HEK293 (cell line): ENCODE measurements at regions not wholly inside any gene's neighbourhood (a gene's known extent, or its start where the extent isn't known, plus 50 kb on each side); places are given as distances from the start of the nearest gene placed in this dataset.
A peak's percentile ranks its signal among the peaks of the same experiment; 100 is the strongest.

Experiments used
- FEZF1 ChIP-seq: fragments of 450-650 bp; formaldehyde crosslinking; IDR thresholded peaks from 2 replicates; pipeline ENCODE4 v1.5.1; 2016; ENCODE audit warnings: missing biosample characterization, missing genetic modification characterization
- GLI2 ChIP-seq: fragments of 450-650 bp; formaldehyde crosslinking; IDR thresholded peaks from 2 replicates; pipeline ENCODE4; 2017; ENCODE audit warnings: missing biosample characterization, missing genetic modification characterization, low read depth, borderline replicate concordance
- GLIS1 ChIP-seq: fragments of 450-650 bp; formaldehyde crosslinking; IDR thresholded peaks from 2 replicates; pipeline ENCODE4 v1.5.1; 2016; ENCODE audit warnings: missing biosample characterization, missing genetic modification characterization
- KLF16 ChIP-seq: fragments of 450-650 bp; formaldehyde crosslinking; IDR thresholded peaks from 2 replicates; pipeline ENCODE4 v1.5.1; 2017; ENCODE audit warnings: missing biosample characterization, missing genetic modification characterization
- RBAK ChIP-seq: fragments of 450-650 bp; formaldehyde crosslinking; IDR thresholded peaks from 2 replicates; pipeline ENCODE4 v1.5.1; 2016; ENCODE audit warnings: missing biosample characterization, missing genetic modification characterization
- SCRT2 ChIP-seq: fragments of 450-650 bp; formaldehyde crosslinking; IDR thresholded peaks from 2 replicates; pipeline ENCODE4 v1.5.1; 2016; ENCODE audit warnings: missing biosample characterization, missing genetic modification characterization
- SP2 ChIP-seq: fragments of 450-650 bp; formaldehyde crosslinking; IDR thresholded peaks from 2 replicates; pipeline ENCODE4 v1.5.1; 2016; ENCODE audit warnings: missing biosample characterization, missing genetic modification characterization
- TCF7L2 ChIP-seq: IDR thresholded peaks from 2 replicates; pipeline ENCODE4 v1.6.1; 2011; ENCODE audit warnings: low read depth, mild to moderate bottlenecking, inconsistent platforms, low read length, moderate library complexity, borderline replicate concordance
- ZBTB17 ChIP-seq: fragments of 450-650 bp; formaldehyde crosslinking; IDR thresholded peaks from 2 replicates; pipeline ENCODE4 v1.5.1; 2016; ENCODE audit warnings: missing biosample characterization, missing genetic modification characterization
- ZBTB20 ChIP-seq: fragments of 450-650 bp; formaldehyde crosslinking; IDR thresholded peaks from 2 replicates; pipeline ENCODE4 v1.5.1; 2016; ENCODE audit warnings: missing biosample characterization, missing genetic modification characterization
- ZBTB48 ChIP-seq: fragments of 450-650 bp; formaldehyde crosslinking; IDR thresholded peaks from 2 replicates; pipeline ENCODE4 v1.5.1; 2016; ENCODE audit warnings: missing biosample characterization, missing genetic modification characterization
- ZNF121 ChIP-seq: fragments of 450-650 bp; formaldehyde crosslinking; IDR thresholded peaks from 2 replicates; pipeline ENCODE4 v1.5.1; 2016; ENCODE audit warnings: missing biosample characterization, missing genetic modification characterization
- ZNF211 ChIP-seq: fragments of 450-650 bp; formaldehyde crosslinking; IDR thresholded peaks from 2 replicates; pipeline ENCODE4 v1.5.1; 2016; ENCODE audit warnings: low read depth, missing biosample characterization, missing genetic modification characterization
- ZNF292 ChIP-seq: fragments of 450-650 bp; formaldehyde crosslinking; IDR thresholded peaks from 2 replicates; pipeline ENCODE4 v1.5.1; 2016; ENCODE audit warnings: low read depth, missing biosample characterization, missing genetic modification characterization, borderline replicate concordance
- ZNF341 ChIP-seq: fragments of 450-650 bp; formaldehyde crosslinking; IDR thresholded peaks from 2 replicates; pipeline ENCODE4; 2016; ENCODE audit warnings: low read depth, missing biosample characterization, missing genetic modification characterization
- ZNF354C ChIP-seq: fragments of 450-650 bp; formaldehyde crosslinking; IDR thresholded peaks from 2 replicates; pipeline ENCODE4 v1.5.1; 2016; ENCODE audit warnings: missing biosample characterization, missing genetic modification characterization, low read depth, borderline replicate concordance
- ZNF521 ChIP-seq: fragments of 450-650 bp; formaldehyde crosslinking; IDR thresholded peaks from 2 replicates; pipeline ENCODE4 v1.5.1; 2017; ENCODE audit warnings: missing biosample characterization, mild to moderate bottlenecking, missing genetic modification characterization
- ZNF544 ChIP-seq: fragments of 450-650 bp; formaldehyde crosslinking; IDR thresholded peaks from 2 replicates; pipeline ENCODE4 v1.5.0; 2017; ENCODE audit warnings: missing biosample characterization, missing genetic modification characterization
- ZNF561 ChIP-seq: fragments of 450-650 bp; IDR thresholded peaks from 2 replicates; pipeline ENCODE4 v1.5.1; 2018; ENCODE audit warnings: missing biosample characterization, missing genetic modification characterization, borderline replicate concordance
- ZNF585B ChIP-seq: fragments of 450-650 bp; formaldehyde crosslinking; IDR thresholded peaks from 2 replicates; pipeline ENCODE4 v1.5.1; 2016; ENCODE audit warnings: missing biosample characterization, missing genetic modification characterization
- ZNF610 ChIP-seq: fragments of 450-650 bp; formaldehyde crosslinking; IDR thresholded peaks from 2 replicates; pipeline ENCODE4 v1.5.1; 2016; ENCODE audit warnings: missing biosample characterization, missing genetic modification characterization, borderline replicate concordance
- ZNF624 ChIP-seq: fragments of 450-650 bp; formaldehyde crosslinking; IDR thresholded peaks from 2 replicates; pipeline ENCODE4 v1.5.1; 2017; ENCODE audit warnings: missing biosample characterization, missing genetic modification characterization
- ZNF701 ChIP-seq: fragments of 450-650 bp; formaldehyde crosslinking; IDR thresholded peaks from 2 replicates; pipeline ENCODE4 v1.5.1; 2016; ENCODE audit warnings: missing biosample characterization, missing genetic modification characterization
- ZNF776 ChIP-seq: fragments of 450-650 bp; formaldehyde crosslinking; IDR thresholded peaks from 2 replicates; pipeline ENCODE4 v1.5.0; 2017; ENCODE audit warnings: missing biosample characterization, missing genetic modification characterization, borderline replicate concordance
- ZNF785 ChIP-seq: fragments of 450-650 bp; formaldehyde crosslinking; IDR thresholded peaks from 2 replicates; pipeline ENCODE4 v1.5.1; 2016; ENCODE audit warnings: missing biosample characterization, missing genetic modification characterization
- ZNF791 ChIP-seq: fragments of 450-650 bp; formaldehyde crosslinking; IDR thresholded peaks from 2 replicates; pipeline ENCODE4 v1.5.1; 2016; ENCODE audit warnings: missing biosample characterization, missing genetic modification characterization
- TF ChIP-seq, protein P1 (sequence below): fragments of 450-650 bp; formaldehyde crosslinking; conservative IDR thresholded peaks from 2 replicates; pipeline ENCODE4 v1.5.1; 2016; ENCODE audit warnings: low read depth, missing biosample characterization, missing genetic modification characterization
- TF ChIP-seq, protein P2 (sequence below): fragments of 450-650 bp; formaldehyde crosslinking; IDR thresholded peaks from 2 replicates; pipeline ENCODE4 v1.5.1; 2016; ENCODE audit warnings: missing biosample characterization, missing genetic modification characterization
- TF ChIP-seq, protein P3 (sequence below): fragments of 450-650 bp; formaldehyde crosslinking; IDR thresholded peaks from 2 replicates; pipeline ENCODE4 v1.5.1; 2016; ENCODE audit warnings: missing biosample characterization, missing genetic modification characterization
- TF ChIP-seq, protein P4 (sequence below): fragments of 450-650 bp; formaldehyde crosslinking; IDR thresholded peaks from 2 replicates; pipeline ENCODE4 v1.5.1; 2016; ENCODE audit warnings: missing biosample characterization, missing genetic modification characterization
- TF ChIP-seq, protein P5 (sequence below): fragments of 450-650 bp; formaldehyde crosslinking; IDR thresholded peaks from 2 replicates; pipeline ENCODE4 v1.5.1; 2016; ENCODE audit warnings: missing biosample characterization, missing genetic modification characterization

DNA sequence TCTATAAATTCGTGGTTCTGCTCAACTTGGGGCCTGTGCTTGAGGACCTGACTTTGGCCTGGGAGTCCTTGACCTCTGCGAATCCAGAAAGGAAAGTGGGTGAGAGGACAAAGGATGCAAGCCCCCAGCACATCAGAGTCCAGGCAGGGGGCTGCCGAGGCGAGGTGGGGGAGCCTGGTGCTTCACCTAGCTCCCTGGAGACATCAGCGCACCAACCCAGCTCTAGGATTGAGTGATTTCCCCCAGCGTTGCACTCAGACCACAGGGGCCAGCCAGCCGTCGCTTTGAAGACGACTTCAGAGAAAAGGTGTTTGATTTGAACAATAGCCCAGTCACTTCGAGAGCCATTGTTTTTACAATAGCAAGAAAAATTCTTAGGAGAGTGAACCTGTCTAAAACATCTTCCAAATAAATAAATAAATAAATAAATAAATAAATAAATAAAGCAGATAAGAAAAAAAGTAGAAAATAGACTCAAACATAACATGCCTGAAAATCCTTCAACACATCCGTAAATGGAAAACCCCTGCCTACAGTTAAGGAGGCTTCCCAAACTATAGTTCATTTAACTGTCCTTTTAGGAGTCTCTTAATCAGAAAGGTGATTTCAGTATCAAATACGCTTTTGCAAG lies 180.9 kb downstream of the RBFOX3 start (continued):
- peak; percentile 73; the same call in 1 of the 2 replicates for TF ChIP-seq ZNF292 (tag by site-specific recombination)
- TF ChIP-seq ZNF341 (tag by site-specific recombination): peak; percentile 26; the same call in 1 of the 2 replicates
- TF ChIP-seq KLF16 (tag by site-specific recombination): no peak
- no peak for TF ChIP-seq GLIS1 (tag by site-specific recombination)
- TF ChIP-seq RBAK (tag by site-specific recombination): peak; percentile 80
- TF ChIP-seq ZNF610: no peak
- TF ChIP-seq TCF7L2: no peak
- TF ChIP-seq ZBTB48: no peak
- TF ChIP-seq, protein P1, sequence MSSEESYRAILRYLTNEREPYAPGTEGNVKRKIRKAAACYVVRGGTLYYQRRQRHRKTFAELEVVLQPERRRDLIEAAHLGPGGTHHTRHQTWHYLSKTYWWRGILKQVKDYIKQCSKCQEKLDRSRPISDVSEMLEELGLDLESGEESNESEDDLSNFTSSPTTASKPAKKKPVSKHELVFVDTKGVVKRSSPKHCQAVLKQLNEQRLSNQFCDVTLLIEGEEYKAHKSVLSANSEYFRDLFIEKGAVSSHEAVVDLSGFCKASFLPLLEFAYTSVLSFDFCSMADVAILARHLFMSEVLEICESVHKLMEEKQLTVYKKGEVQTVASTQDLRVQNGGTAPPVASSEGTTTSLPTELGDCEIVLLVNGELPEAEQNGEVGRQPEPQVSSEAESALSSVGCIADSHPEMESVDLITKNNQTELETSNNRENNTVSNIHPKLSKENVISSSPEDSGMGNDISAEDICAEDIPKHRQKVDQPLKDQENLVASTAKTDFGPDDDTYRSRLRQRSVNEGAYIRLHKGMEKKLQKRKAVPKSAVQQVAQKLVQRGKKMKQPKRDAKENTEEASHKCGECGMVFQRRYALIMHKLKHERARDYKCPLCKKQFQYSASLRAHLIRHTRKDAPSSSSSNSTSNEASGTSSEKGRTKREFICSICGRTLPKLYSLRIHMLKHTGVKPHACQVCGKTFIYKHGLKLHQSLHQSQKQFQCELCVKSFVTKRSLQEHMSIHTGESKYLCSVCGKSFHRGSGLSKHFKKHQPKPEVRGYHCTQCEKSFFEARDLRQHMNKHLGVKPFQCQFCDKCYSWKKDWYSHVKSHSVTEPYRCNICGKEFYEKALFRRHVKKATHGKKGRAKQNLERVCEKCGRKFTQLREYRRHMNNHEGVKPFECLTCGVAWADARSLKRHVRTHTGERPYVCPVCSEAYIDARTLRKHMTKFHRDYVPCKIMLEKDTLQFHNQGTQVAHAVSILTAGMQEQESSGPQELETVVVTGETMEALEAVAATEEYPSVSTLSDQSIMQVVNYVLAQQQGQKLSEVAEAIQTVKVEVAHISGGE (tag by site-specific recombination): peak; percentile 79
- no peak for TF ChIP-seq SCRT2 (tag by site-specific recombination)
- TF ChIP-seq ZNF585B (tag by site-specific recombination): no peak
- TF ChIP-seq ZNF785 (tag by site-specific recombination): no peak
- TF ChIP-seq ZNF776: no peak
- no peak for TF ChIP-seq ZNF544
- no peak for TF ChIP-seq ZNF521 (tag by site-specific recombination)
- TF ChIP-seq ZNF561: no peak
- no peak for TF ChIP-seq ZBTB17 (tag by site-specific recombination)
- no peak for TF ChIP-seq FEZF1 (tag by site-specific recombination)
- TF ChIP-seq ZNF791 (tag by site-specific recombination): peak; percentile 78
- TF ChIP-seq ZNF121 (tag by site-specific recombination): no peak
- no peak for TF ChIP-seq SP2
- TF ChIP-seq, protein P2, sequence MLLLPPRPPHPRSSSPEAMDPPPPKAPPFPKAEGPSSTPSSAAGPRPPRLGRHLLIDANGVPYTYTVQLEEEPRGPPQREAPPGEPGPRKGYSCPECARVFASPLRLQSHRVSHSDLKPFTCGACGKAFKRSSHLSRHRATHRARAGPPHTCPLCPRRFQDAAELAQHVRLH (tag by site-specific recombination): no peak
- no peak for TF ChIP-seq ZNF211 (tag by site-specific recombination)
- no peak for TF ChIP-seq ZBTB20 (tag by site-specific recombination)
- TF ChIP-seq, protein P3, sequence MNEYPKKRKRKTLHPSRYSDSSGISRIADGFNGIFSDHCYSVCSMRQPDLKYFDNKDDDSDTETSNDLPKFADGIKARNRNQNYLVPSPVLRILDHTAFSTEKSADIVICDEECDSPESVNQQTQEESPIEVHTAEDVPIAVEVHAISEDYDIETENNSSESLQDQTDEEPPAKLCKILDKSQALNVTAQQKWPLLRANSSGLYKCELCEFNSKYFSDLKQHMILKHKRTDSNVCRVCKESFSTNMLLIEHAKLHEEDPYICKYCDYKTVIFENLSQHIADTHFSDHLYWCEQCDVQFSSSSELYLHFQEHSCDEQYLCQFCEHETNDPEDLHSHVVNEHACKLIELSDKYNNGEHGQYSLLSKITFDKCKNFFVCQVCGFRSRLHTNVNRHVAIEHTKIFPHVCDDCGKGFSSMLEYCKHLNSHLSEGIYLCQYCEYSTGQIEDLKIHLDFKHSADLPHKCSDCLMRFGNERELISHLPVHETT (tag by site-specific recombination): 0 out of 2 replicates have a peak, but pooled peaks have one; percentile 38
- TF ChIP-seq ZNF354C (tag by site-specific recombination): peak; percentile 53; the same call in 1 of the 2 replicates
- TF ChIP-seq, protein P4, sequence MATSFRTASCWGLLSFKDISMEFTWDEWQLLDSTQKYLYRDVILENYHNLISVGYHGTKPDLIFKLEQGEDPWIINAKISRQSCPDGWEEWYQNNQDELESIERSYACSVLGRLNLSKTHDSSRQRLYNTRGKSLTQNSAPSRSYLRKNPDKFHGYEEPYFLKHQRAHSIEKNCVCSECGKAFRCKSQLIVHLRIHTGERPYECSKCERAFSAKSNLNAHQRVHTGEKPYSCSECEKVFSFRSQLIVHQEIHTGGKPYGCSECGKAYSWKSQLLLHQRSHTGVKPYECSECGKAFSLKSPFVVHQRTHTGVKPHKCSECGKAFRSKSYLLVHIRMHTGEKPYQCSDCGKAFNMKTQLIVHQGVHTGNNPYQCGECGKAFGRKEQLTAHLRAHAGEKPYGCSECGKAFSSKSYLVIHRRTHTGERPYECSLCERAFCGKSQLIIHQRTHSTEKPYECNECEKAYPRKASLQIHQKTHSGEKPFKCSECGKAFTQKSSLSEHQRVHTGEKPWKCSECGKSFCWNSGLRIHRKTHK (tag by site-specific recombination): no peak
- TF ChIP-seq, protein P5, sequence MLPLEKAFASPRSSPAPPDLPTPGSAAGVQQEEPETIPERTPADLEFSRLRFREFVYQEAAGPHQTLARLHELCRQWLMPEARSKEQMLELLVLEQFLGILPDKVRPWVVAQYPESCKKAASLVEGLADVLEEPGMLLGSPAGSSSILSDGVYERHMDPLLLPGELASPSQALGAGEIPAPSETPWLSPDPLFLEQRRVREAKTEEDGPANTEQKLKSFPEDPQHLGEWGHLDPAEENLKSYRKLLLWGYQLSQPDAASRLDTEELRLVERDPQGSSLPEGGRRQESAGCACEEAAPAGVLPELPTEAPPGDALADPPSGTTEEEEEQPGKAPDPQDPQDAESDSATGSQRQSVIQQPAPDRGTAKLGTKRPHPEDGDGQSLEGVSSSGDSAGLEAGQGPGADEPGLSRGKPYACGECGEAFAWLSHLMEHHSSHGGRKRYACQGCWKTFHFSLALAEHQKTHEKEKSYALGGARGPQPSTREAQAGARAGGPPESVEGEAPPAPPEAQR (tag by site-specific recombination): no peak
- TF ChIP-seq ZNF701 (tag by site-specific recombination): no peak
- no peak; the same call in 1 of the 2 replicates for TF ChIP-seq GLI2 (tag by site-specific recombination)
- TF ChIP-seq ZNF624 (tag by site-specific recombination): no peak
